GM21529 (cell line): ENCODE measurements at regions not wholly inside any gene's neighbourhood (a gene's known extent, or its start where the extent isn't known, plus 50 kb on each side); places are given as distances from the start of the nearest gene placed in this dataset.
"Not testable (repeated sequence)": the region's sequence is repeated elsewhere in the genome, so short reads cannot be mapped to it uniquely, and the experiment has no call there.

Experiments
- ATAC-seq: cut with Tn5 transposase; IDR thresholded peaks from one replicate; pipeline ENCODE4 v1.9.1; 2021; ENCODE audit not compliant: unreplicated experiment

GRCh38 chr6:18527836-18528743, 140.9 kb downstream of the RNF144B start:
- no peak for ATAC-seq

- no peak for ATAC-seq
Observed at GRCh38 chr6:18530201-18530600, 143.1 kb downstream of the RNF144B start.

GRCh38 chr6:18532139-18532538, 145.0 kb downstream of the RNF144B start:
- no peak for ATAC-seq

- ATAC-seq: no peak
Observed at GRCh38 chr6:18533793-18534192, 146.6 kb downstream of the RNF144B start.

GRCh38 chr6:18536591-18537055, 149.5 kb downstream of the RNF144B start:
- no peak for ATAC-seq

GRCh38 chr6:18538315-18538714, 151.2 kb downstream of the RNF144B start:
- no peak for ATAC-seq

- ATAC-seq: no peak
Observed at GRCh38 chr6:18543051-18543450, 155.9 kb downstream of the RNF144B start.

GRCh38 chr6:18545142-18545541, 158.0 kb downstream of the RNF144B start:
- ATAC-seq: not testable (repeated sequence)

- no peak for ATAC-seq
Observed at GRCh38 chr6:18545726-18546125, 158.6 kb downstream of the RNF144B start.

- no peak for ATAC-seq
Observed at GRCh38 chr6:18550119-18550518, 163.0 kb downstream of the RNF144B start.

GRCh38 chr6:18551228-18551627, 164.1 kb downstream of the RNF144B start:
- ATAC-seq: no peak

GRCh38 chr6:18555750-18556149, 168.6 kb downstream of the RNF144B start:
- ATAC-seq: no peak

GRCh38 chr6:18561037-18561750, 174.0 kb downstream of the RNF144B start:
- ATAC-seq: no peak

GRCh38 chr6:18562726-18563125, 175.6 kb downstream of the RNF144B start:
- no peak for ATAC-seq

GRCh38 chr6:18564775-18565174, 177.6 kb downstream of the RNF144B start:
- ATAC-seq: no peak

- ATAC-seq: no peak
Observed at GRCh38 chr6:18565231-18565630, 178.1 kb downstream of the RNF144B start.

- no peak for ATAC-seq
Observed at GRCh38 chr6:18567380-18567779, 180.2 kb downstream of the RNF144B start.

GRCh38 chr6:18577491-18577890, 190.3 kb downstream of the RNF144B start:
- ATAC-seq: no peak

GRCh38 chr6:18579166-18579565, 192.0 kb downstream of the RNF144B start:
- no peak for ATAC-seq

GRCh38 chr6:18579869-18580268, 192.7 kb downstream of the RNF144B start:
- no peak for ATAC-seq

GRCh38 chr6:18584372-18584771, 197.2 kb downstream of the RNF144B start:
- no peak for ATAC-seq

GRCh38 chr6:18585032-18585573, 198.0 kb downstream of the RNF144B start:
- no peak for ATAC-seq
